GM12878 (cell line): ENCODE measurements at regions not wholly inside any gene's neighbourhood (a gene's known extent, or its start where the extent isn't known, plus 50 kb on each side); places are given as distances from the start of the nearest gene placed in this dataset.

Experiments used
- CEBPB ChIP-seq, 2 experiments: fragments of 150-350 bp in 1 of 2; IDR thresholded peaks; 2 replicates each; pipeline ENCODE4 v1.6.1; 2012 to 2014; ENCODE audit warnings: low read depth in 2 of 2, low read length in 2 of 2, borderline replicate concordance in 1 of 2, inconsistent platforms in 1 of 2
- EZH2 ChIP-seq: IDR thresholded peaks from 2 replicates; pipeline ENCODE4 v1.6.1; 2012; ENCODE audit warnings: low read depth, mild to moderate bottlenecking, control low read depth, inconsistent platforms, low read length, borderline replicate concordance; ENCODE audit not compliant: control insufficient read depth
- NFIC ChIP-seq: IDR thresholded peaks from 2 replicates; pipeline ENCODE4 v1.6.1; 2012; ENCODE audit warnings: low read depth, mild to moderate bottlenecking, inconsistent platforms, low read length, moderate library complexity
- NR2C2 ChIP-seq: IDR thresholded peaks from 2 replicates; pipeline ENCODE4 v1.6.1; 2011; ENCODE audit warnings: borderline replicate concordance, low read depth; ENCODE audit not compliant: control insufficient read depth, insufficient read length
- NRF1 ChIP-seq: conservative IDR thresholded peaks from 2 replicates; pipeline ENCODE4 v1.6.1; 2011; ENCODE audit warnings: mild to moderate bottlenecking, low read depth, low read length, improper control_type of control experiment
- POLR2A ChIP-seq: IDR thresholded peaks from 2 replicates; pipeline ENCODE4 v1.6.1; 2011; ENCODE audit warnings: low read depth, mild to moderate bottlenecking, low read length
- ZBTB11 ChIP-seq: fragments of 450-650 bp; formaldehyde crosslinking; IDR thresholded peaks from 2 replicates; pipeline ENCODE4 v1.5.0; 2022; ENCODE audit warnings: mild to moderate bottlenecking, missing genetic modification characterization
- ZNF24 ChIP-seq: fragments of 450-650 bp; IDR thresholded peaks from 2 replicates; pipeline ENCODE4 v1.6.1; 2017; ENCODE audit warnings: antibody characterized with exemption, mild to moderate bottlenecking
- TF ChIP-seq, protein P1 (sequence below): IDR thresholded peaks from 2 replicates; pipeline ENCODE4 v1.6.1; 2012; ENCODE audit warnings: low read depth, low read length, improper control_type of control experiment
- TF ChIP-seq, protein P2 (sequence below), 3 experiments: IDR thresholded peaks in 2 of 3; conservative IDR thresholded peaks in 1 of 3; 2 replicates each; pipeline ENCODE4 v1.5.1; 2011; ENCODE audit warnings: low read depth in 3 of 3, low read length in 3 of 3, mild to moderate bottlenecking in 3 of 3, control low read depth in 2 of 3, moderate library complexity in 2 of 3, inconsistent platforms in 1 of 3, mixed read lengths in 1 of 3; ENCODE audit not compliant: control insufficient read depth in 2 of 3, insufficient read depth in 1 of 3; ENCODE audit errors: extremely low read depth in 1 of 3
- TF ChIP-seq, protein P3 (sequence below): fragments of 450-650 bp; IDR thresholded peaks from 2 replicates; pipeline ENCODE4 v1.6.1; 2017; ENCODE audit warnings: mild to moderate bottlenecking, low read depth, inconsistent platforms; ENCODE audit not compliant: poor library complexity, severe bottlenecking
- TF ChIP-seq, protein P4 (sequence below): IDR thresholded peaks from 2 replicates; pipeline ENCODE4 v1.6.1; 2012; ENCODE audit warnings: mild to moderate bottlenecking, low read depth, low read length

GRCh38 chr2:180707884-180708205, 272.6 kb upstream of the UBE2E3 start:
- TF ChIP-seq NRF1 (no peak), EZH2 (no peak), POLR2A (no peak), NR2C2 (no peak), CEBPB (IDR thresholded peaks at IDR 0.05; ENCODE audit: borderline replicate concordance in 1 of 2, low read depth in 2 of 2, low read length in 2 of 2) (no peak), ZNF24 (no peak), ZBTB11 (CRISPR knock-in tag) (no peak), NFIC (no peak)
- TF ChIP-seq, protein P1, sequence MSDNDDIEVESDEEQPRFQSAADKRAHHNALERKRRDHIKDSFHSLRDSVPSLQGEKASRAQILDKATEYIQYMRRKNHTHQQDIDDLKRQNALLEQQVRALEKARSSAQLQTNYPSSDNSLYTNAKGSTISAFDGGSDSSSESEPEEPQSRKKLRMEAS: no peak
- TF ChIP-seq, protein P2, sequence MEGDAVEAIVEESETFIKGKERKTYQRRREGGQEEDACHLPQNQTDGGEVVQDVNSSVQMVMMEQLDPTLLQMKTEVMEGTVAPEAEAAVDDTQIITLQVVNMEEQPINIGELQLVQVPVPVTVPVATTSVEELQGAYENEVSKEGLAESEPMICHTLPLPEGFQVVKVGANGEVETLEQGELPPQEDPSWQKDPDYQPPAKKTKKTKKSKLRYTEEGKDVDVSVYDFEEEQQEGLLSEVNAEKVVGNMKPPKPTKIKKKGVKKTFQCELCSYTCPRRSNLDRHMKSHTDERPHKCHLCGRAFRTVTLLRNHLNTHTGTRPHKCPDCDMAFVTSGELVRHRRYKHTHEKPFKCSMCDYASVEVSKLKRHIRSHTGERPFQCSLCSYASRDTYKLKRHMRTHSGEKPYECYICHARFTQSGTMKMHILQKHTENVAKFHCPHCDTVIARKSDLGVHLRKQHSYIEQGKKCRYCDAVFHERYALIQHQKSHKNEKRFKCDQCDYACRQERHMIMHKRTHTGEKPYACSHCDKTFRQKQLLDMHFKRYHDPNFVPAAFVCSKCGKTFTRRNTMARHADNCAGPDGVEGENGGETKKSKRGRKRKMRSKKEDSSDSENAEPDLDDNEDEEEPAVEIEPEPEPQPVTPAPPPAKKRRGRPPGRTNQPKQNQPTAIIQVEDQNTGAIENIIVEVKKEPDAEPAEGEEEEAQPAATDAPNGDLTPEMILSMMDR (IDR thresholded peaks at IDR 0.05 in 2 of 3, conservative IDR thresholded peaks at IDR 0.05 in 1 of 3; ENCODE audit: control insufficient read depth in 2 of 3, extremely low read depth in 1 of 3, insufficient read depth in 1 of 3, low read depth in 3 of 3, low read length in 3 of 3): no peak
- TF ChIP-seq, protein P3, sequence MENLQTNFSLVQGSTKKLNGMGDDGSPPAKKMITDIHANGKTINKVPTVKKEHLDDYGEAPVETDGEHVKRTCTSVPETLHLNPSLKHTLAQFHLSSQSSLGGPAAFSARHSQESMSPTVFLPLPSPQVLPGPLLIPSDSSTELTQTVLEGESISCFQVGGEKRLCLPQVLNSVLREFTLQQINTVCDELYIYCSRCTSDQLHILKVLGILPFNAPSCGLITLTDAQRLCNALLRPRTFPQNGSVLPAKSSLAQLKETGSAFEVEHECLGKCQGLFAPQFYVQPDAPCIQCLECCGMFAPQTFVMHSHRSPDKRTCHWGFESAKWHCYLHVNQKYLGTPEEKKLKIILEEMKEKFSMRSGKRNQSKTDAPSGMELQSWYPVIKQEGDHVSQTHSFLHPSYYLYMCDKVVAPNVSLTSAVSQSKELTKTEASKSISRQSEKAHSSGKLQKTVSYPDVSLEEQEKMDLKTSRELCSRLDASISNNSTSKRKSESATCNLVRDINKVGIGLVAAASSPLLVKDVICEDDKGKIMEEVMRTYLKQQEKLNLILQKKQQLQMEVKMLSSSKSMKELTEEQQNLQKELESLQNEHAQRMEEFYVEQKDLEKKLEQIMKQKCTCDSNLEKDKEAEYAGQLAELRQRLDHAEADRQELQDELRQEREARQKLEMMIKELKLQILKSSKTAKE: no peak
- TF ChIP-seq, protein P4, sequence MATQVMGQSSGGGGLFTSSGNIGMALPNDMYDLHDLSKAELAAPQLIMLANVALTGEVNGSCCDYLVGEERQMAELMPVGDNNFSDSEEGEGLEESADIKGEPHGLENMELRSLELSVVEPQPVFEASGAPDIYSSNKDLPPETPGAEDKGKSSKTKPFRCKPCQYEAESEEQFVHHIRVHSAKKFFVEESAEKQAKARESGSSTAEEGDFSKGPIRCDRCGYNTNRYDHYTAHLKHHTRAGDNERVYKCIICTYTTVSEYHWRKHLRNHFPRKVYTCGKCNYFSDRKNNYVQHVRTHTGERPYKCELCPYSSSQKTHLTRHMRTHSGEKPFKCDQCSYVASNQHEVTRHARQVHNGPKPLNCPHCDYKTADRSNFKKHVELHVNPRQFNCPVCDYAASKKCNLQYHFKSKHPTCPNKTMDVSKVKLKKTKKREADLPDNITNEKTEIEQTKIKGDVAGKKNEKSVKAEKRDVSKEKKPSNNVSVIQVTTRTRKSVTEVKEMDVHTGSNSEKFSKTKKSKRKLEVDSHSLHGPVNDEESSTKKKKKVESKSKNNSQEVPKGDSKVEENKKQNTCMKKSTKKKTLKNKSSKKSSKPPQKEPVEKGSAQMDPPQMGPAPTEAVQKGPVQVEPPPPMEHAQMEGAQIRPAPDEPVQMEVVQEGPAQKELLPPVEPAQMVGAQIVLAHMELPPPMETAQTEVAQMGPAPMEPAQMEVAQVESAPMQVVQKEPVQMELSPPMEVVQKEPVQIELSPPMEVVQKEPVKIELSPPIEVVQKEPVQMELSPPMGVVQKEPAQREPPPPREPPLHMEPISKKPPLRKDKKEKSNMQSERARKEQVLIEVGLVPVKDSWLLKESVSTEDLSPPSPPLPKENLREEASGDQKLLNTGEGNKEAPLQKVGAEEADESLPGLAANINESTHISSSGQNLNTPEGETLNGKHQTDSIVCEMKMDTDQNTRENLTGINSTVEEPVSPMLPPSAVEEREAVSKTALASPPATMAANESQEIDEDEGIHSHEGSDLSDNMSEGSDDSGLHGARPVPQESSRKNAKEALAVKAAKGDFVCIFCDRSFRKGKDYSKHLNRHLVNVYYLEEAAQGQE: no peak
